GM12878 (cell line): ENCODE measurements at regions not wholly inside any gene's neighbourhood (a gene's known extent, or its start where the extent isn't known, plus 50 kb on each side); places are given as distances from the start of the nearest gene placed in this dataset.

ENCODE experiments used
- CREB1 ChIP-seq: IDR thresholded peaks from 2 replicates; pipeline ENCODE4 v1.6.1; 2012; ENCODE audit warnings: low read depth, mild to moderate bottlenecking, inconsistent platforms
- CTCF ChIP-seq, 3 experiments: IDR thresholded peaks in 2 of 3; conservative IDR thresholded peaks in 1 of 3; 2 replicates each; pipeline ENCODE4 v1.5.1; 2011; ENCODE audit warnings: low read depth in 3 of 3, low read length in 3 of 3, mild to moderate bottlenecking in 3 of 3, control low read depth in 2 of 3, moderate library complexity in 2 of 3, inconsistent platforms in 1 of 3, mixed read lengths in 1 of 3; ENCODE audit not compliant: control insufficient read depth in 2 of 3, insufficient read depth in 1 of 3; ENCODE audit errors: extremely low read depth in 1 of 3
- EP300 ChIP-seq, 2 experiments: fragments of 150-350 bp in 1 of 2; IDR thresholded peaks; 2 replicates each; pipeline ENCODE4 v1.6.1; 2011 to 2012; ENCODE audit warnings: low read depth in 2 of 2, low read length in 2 of 2, borderline replicate concordance in 1 of 2, improper control_type of control experiment in 1 of 2, inconsistent platforms in 1 of 2; ENCODE audit not compliant: control insufficient read depth in 1 of 2
- EZH2 ChIP-seq: IDR thresholded peaks from 2 replicates; pipeline ENCODE4 v1.6.1; 2012; ENCODE audit warnings: low read depth, mild to moderate bottlenecking, control low read depth, inconsistent platforms, low read length, borderline replicate concordance; ENCODE audit not compliant: control insufficient read depth
- LARP7 ChIP-seq: fragments of 450-650 bp; IDR thresholded peaks from 2 replicates; pipeline ENCODE4 v1.6.1; 2017; ENCODE audit warnings: mild to moderate bottlenecking
- POLR2A ChIP-seq: IDR thresholded peaks from 2 replicates; pipeline ENCODE4 v1.6.1; 2011; ENCODE audit warnings: low read depth, mild to moderate bottlenecking, low read length
- POLR2AphosphoS5 ChIP-seq: IDR thresholded peaks from 2 replicates; pipeline ENCODE4 v1.6.1; 2011; ENCODE audit warnings: mild to moderate bottlenecking, low read length, inconsistent platforms
- SUZ12 ChIP-seq: fragments of 200-600 bp; sonication (generic); IDR thresholded peaks from one replicate; pipeline ENCODE4 v1.6.1; 2018; ENCODE audit warnings: antibody characterized with exemption, mild to moderate bottlenecking; ENCODE audit not compliant: unreplicated experiment
- TBL1XR1 ChIP-seq: IDR thresholded peaks from 2 replicates; pipeline ENCODE4 v1.6.1; 2012; ENCODE audit warnings: low read depth, low read length, improper control_type of control experiment
- TF ChIP-seq, protein P1 (sequence below): IDR thresholded peaks from 2 replicates; pipeline ENCODE4 v1.6.1; 2012; ENCODE audit warnings: low read depth, low read length, improper control_type of control experiment

- no peak for TF ChIP-seq SUZ12
- TF ChIP-seq POLR2AphosphoS5, result no peak
- TF ChIP-seq CTCF (IDR thresholded peaks at IDR 0.05 in 2 of 3, conservative IDR thresholded peaks at IDR 0.05 in 1 of 3; ENCODE audit: control insufficient read depth in 2 of 3, extremely low read depth in 1 of 3, insufficient read depth in 1 of 3, low read depth in 3 of 3, low read length in 3 of 3), result no peak
- no peak for TF ChIP-seq LARP7
- no peak for TF ChIP-seq EZH2
- TF ChIP-seq TBL1XR1, result no peak
- TF ChIP-seq POLR2A, result no peak
- TF ChIP-seq CREB1, result no peak
- TF ChIP-seq, protein P1, sequence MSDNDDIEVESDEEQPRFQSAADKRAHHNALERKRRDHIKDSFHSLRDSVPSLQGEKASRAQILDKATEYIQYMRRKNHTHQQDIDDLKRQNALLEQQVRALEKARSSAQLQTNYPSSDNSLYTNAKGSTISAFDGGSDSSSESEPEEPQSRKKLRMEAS, result no peak
- TF ChIP-seq EP300 (IDR thresholded peaks at IDR 0.05; ENCODE audit: borderline replicate concordance in 1 of 2, control insufficient read depth in 1 of 2, low read depth in 2 of 2, low read length in 2 of 2), result no peak
Measured at GRCh38 chr20:12219798-12220197, 302.1 kb downstream of the BTBD3 start.
